ENCODE measurements at regions not wholly inside any gene's neighbourhood (a gene's known extent, or its start where the extent isn't known, plus 50 kb on each side); places are given as distances from the start of the nearest gene placed in this dataset.

- DNase-seq (ENCODE audit: low read depth in 3 of 3) = no peak
These were observed 86.9 kb upstream of the PRR5 start for GRCh38 chr22:44615146-44615545.

- DNase-seq (ENCODE audit: low read depth in 3 of 3) = no peak
These were observed 88.8 kb upstream of the PRR5 start for GRCh38 chr22:44613196-44613595.

DNA sequence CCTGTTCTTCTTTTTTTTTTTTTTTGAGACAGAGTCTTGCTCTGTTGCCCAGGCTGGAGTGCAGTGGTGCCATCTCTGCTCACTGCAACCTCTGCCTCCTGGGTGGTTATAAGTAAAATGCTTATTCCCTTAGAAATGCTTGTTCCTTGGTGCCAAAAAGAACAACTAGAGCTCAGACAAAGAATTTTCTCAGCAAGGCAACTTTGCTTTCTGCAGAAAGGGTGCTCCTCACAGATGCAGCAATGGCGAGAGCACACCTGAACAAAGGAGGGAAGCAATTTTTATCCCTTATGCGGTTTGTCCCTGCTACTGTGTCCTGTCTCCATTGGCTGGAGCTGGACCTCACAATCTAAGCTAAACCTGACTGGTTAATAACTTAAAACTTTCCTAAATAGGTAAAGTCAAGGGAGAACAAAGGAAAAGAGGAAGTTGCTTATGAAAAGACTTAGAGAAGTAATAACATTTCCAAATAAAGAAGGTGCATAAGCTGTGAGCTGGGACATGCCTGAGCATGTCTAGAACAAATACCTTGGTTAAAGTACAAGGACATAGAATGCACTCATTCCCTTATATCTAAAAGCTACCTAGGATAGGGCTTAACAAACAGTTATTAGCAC, 90.0 kb upstream of the PRR5 start:
- no peak for DNase-seq (ENCODE audit: low read depth in 3 of 3)

DNA sequence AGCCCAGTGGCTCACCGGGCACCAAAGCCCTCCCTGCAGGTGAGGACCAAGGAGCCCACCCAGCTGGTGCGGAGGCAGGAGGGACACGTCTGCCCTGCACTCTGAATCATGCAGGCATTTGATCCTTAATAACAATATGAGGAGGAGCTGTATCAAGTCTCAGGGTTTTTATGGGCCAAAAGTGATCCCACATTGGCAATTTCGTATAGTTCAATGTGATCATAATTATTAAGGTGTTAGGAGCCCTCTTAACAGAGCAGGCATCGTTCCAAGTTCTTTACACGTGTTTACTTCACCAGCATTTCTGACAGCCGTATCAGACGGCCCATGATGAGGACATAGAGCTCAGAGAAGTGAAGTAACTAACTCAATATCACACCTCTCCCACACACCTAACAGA, 91.9 kb upstream of the PRR5 start:
- no peak for DNase-seq (ENCODE audit: low read depth in 3 of 3)

- no peak for DNase-seq (ENCODE audit: low read depth in 3 of 3)
These were observed 92.5 kb upstream of the PRR5 start for GRCh38 chr22:44609400-44609988.

- DNase-seq (ENCODE audit: low read depth in 3 of 3) = no peak
These were observed 93.2 kb upstream of the PRR5 start for GRCh38 chr22:44608597-44609399.

DNA sequence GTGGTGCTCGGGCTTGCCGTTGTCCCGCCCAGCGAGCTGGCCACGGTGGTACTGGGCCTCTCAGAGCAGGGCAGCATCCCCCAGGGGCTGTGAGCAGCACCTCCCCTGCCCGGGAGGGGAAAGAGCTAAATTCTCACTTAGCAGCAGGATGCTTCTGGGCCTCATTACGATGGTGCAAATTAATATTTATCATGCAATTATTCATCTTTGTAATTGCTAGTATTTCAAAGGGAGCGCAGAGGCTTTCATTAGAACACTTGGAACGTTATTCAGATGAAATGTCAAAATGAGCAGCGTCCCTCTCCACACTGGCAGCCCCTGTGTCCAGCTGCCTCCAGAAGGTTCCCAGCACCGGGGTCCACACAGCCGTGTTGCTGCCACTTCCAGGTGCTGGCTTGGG, 95.9 kb upstream of the PRR5 start:
- no peak for DNase-seq (ENCODE audit: low read depth in 3 of 3)

DNA sequence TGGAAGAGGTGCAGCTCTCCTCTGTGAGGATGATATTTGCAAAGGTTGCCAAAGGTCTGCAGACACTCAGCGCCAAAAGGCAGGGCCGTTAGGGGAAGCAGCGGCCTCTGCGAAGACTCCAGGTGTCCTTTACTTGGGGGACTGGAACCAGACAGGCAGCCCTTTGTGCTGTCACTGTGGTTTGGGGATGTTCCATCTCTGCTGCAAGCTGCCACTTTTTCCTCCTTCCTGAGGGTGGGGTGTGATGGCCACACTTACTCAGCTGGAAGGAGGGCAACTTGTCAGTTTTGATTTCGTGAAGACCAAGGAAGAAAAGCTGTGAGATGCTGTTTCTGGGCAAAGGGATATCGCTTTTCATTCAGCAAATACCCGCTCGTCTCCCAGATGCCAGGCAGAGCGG, 96.5 kb upstream of the PRR5 start:
- DNase-seq (ENCODE audit: low read depth in 3 of 3) = no peak

- DNase-seq (ENCODE audit: low read depth in 3 of 3) = no peak
These were observed 97.0 kb upstream of the PRR5 start for GRCh38 chr22:44604991-44605390.

DNA sequence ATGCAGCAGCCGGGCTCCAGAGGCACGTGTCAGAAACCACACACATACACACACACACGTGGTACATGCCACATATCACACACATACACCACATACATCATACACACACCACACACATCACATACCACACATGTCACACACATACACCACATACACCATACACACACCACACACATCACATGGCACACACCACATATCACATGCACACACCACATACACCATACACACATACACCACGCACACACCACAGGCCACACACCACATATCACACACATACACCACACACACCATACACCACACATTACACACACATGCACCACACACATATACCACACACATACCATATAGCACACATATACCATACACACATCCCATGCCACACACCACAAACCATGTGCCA, 97.5 kb upstream of the PRR5 start:
- DNase-seq (ENCODE audit: low read depth in 3 of 3) = no peak

DNA sequence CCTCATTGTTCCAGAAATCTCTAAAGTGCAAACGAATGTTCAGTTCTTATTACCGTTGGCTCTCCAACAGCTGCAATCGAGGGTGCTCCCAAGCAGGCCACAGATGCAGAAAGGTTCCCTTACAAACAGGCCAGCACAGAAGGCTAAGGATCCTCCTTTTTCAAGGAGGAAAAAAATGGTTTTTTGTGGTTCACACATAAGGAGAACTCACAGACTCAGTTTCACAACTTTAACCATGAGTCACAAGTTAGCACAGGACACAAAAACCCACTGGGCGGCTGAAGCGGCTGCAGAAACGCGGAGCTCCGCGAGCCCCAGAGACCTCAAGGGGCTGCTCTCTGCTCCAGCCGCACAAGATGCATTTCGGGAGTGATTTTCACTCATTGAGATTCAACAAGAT, 98.2 kb upstream of the PRR5 start:
- no peak for DNase-seq (ENCODE audit: low read depth in 3 of 3)

- no peak for DNase-seq (ENCODE audit: low read depth in 3 of 3)
These were observed 100.3 kb upstream of the PRR5 start for GRCh38 chr22:44601725-44602124.

GRCh38 chr22:44601189-44601588, 100.8 kb upstream of the PRR5 start:
- DNase-seq (ENCODE audit: low read depth in 3 of 3) = no peak

GRCh38 chr22:44600207-44600785, 101.7 kb upstream of the PRR5 start:
- no peak for DNase-seq (ENCODE audit: low read depth in 3 of 3)

DNA sequence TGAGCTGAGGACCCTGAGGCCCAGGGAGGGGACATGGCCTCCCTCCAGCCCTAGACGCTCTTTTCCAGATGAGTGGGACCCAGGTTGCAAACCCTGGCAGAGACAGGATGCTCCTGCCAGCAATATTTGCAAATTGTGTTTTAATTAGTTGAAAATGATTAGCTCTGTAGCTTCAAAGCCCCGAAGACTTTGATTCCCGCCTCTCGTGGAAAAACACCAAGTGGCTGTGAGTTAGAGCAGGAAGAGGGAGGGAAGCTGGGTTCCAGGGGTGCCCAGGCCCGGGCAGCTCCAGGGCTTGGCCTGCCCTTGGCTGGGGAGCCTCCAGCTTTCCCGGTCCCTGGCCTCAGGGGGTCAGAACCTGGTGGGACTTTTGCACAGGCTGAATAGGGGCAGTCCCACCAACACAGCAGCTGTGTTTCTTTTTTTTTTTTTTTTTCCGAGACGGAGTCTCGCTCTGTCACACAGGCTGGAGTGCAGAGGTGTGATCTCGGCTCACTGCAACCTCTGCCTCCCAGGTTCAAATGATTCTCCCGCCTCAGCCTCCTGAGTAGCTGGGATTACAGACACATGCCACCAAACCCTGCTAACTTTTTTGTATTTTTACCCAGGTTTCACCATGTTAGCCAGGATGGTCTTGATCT, 101.6 kb upstream of the RTL6 start:
- DNase-seq (ENCODE audit: low read depth in 3 of 3) = no peak

GRCh38 chr22:44599084-44599483, 101.1 kb upstream of the RTL6 start:
- DNase-seq (ENCODE audit: low read depth in 3 of 3) = no peak

GRCh38 chr22:44597616-44598015, 99.6 kb upstream of the RTL6 start:
- no peak for DNase-seq (ENCODE audit: low read depth in 3 of 3)

- DNase-seq (ENCODE audit: low read depth in 3 of 3) = no peak
These were observed 98.5 kb upstream of the RTL6 start for GRCh38 chr22:44596396-44597125.

GRCh38 chr22:44595841-44596341, 97.9 kb upstream of the RTL6 start:
- DNase-seq (ENCODE audit: low read depth in 3 of 3) = no peak

GRCh38 chr22:44594951-44595350, 96.9 kb upstream of the RTL6 start:
- no peak for DNase-seq (ENCODE audit: low read depth in 3 of 3)

GRCh38 chr22:44592824-44593148, 94.8 kb upstream of the RTL6 start:
- DNase-seq (ENCODE audit: low read depth in 3 of 3) = no peak

Data from stimulated activated CD4-positive, alpha-beta T cell treated with anti-CD3 and anti-CD28 coated beads, TNF-alpha, amount 100 ng/mL, for 48 hours (primary cell).